K562 (cell line): ENCODE measurements at regions not wholly inside any gene's neighbourhood (a gene's known extent, or its start where the extent isn't known, plus 50 kb on each side); places are given as distances from the start of the nearest gene placed in this dataset.

Source experiments
- ATAC-seq: fragments of 200-7000 bp; cut with Tn5 transposase; 3 replicates; pipeline ENCODE4 v1.9.1; 2020; ENCODE audit warnings: moderate library complexity
- BruUV-seq: library from RNA; stranded (reverse); fragments of 400-500 nt; replicated peaks from 2 replicates; lab custom pipeline; 2021; lab: Mats Ljungman, UMichigan
- CTCF ChIA-PET: fragments of 300-600 bp; formaldehyde crosslinking; extraction: SDS; loops from one replicate; lab custom pipeline; 2021; ENCODE audit warnings: low intra/inter-chr PET ratio; lab: Yijun Ruan, JAX
- POLR2A ChIA-PET: fragments of 300-600, 350-650 bp; sonication (Branson Sonifier 250); formaldehyde crosslinking; extraction: SDS; loops from one replicate; lab custom pipeline; 2021; ENCODE audit warnings: antibody characterized with exemption, inconsistent platforms; lab: Yijun Ruan, JAX
- DNase-seq, 4 experiments: peaks; one replicate each; pipeline versions ENCODE4 v3.0.0 to v3.0.0-alpha.2; 2011 to 2018; ENCODE audit warnings: low spot score in 3 of 4, mixed read lengths in 3 of 4; ENCODE audit errors: extremely low read depth in 1 of 4
- FAIRE-seq: peaks from 2 replicates; lab custom pipeline; 2011; peaks lifted over from hg19 to GRCh38; lab: Jason Lieb, UNC
- H2AFZ ChIP-seq: 2 replicates; pipeline ENCODE4 v1.6.0; 2011; ENCODE audit warnings: low read depth, low read length, control low read depth, inconsistent platforms
- H3K27ac ChIP-seq: fragments of 200-600 bp; 3 replicates; pipeline ENCODE4 v1.8.0; 2011; ENCODE audit warnings: low read depth, mild to moderate bottlenecking, control low read depth, inconsistent platforms, low read length, moderate library complexity, mixed read lengths; ENCODE audit errors: extremely low read depth
- H3K27me3 ChIP-seq, 2 experiments: fragments of 300-600 bp in 1 of 2; 2 replicates in 1 of 2; 3 replicates in 1 of 2; pipeline versions ENCODE4 v1.6.0 to v1.8.0; 2011; ENCODE audit warnings: inconsistent platforms in 2 of 2, low read length in 2 of 2, mild to moderate bottlenecking in 1 of 2, mixed read lengths in 1 of 2, moderate library complexity in 1 of 2; ENCODE audit not compliant: control insufficient read depth in 2 of 2, insufficient read depth in 2 of 2
- H3K36me3 ChIP-seq: fragments of 300-600 bp; 3 replicates; pipeline ENCODE4 v1.8.0; 2011; ENCODE audit warnings: mild to moderate bottlenecking, low read length, inconsistent platforms; ENCODE audit not compliant: control insufficient read depth, insufficient read depth
- H3K4me1 ChIP-seq, 2 experiments: fragments of 200-600 bp in 1 of 2; replicated peaks in 1 of 2; 2 replicates in 1 of 2; 3 replicates in 1 of 2; pipeline versions ENCODE4 v1.5.1 to v1.8.0; 2011; ENCODE audit warnings: inconsistent platforms in 2 of 2, low read length in 2 of 2, mild to moderate bottlenecking in 1 of 2, mixed read lengths in 1 of 2, moderate library complexity in 1 of 2; ENCODE audit not compliant: control insufficient read depth in 2 of 2, insufficient read depth in 2 of 2
- H3K4me2 ChIP-seq: 2 replicates; pipeline ENCODE4 v1.6.1; 2011; ENCODE audit warnings: low read length, control low read depth, inconsistent platforms, mixed read lengths; ENCODE audit not compliant: insufficient read depth
- H3K4me3 ChIP-seq: fragments of 200-600 bp; sonication (generic), shearing (Covaris generic); 2 replicates; pipeline ENCODE4 v1.5.1; 2016; ENCODE audit warnings: control low read depth, inconsistent platforms
- H3K79me2 ChIP-seq: fragments of 200-600 bp; 3 replicates; pipeline ENCODE4 v1.8.0; 2011; ENCODE audit warnings: low read length, inconsistent platforms; ENCODE audit not compliant: control insufficient read depth, insufficient read depth
- H3K9ac ChIP-seq, 2 experiments: 2 replicates each; pipeline versions ENCODE4 v1.6.0 to v1.6.1; 2011; ENCODE audit warnings: low read depth in 2 of 2, low read length in 2 of 2, control low read depth in 1 of 2, inconsistent platforms in 1 of 2, mild to moderate bottlenecking in 1 of 2, mixed read lengths in 1 of 2; ENCODE audit not compliant: insufficient read depth in 1 of 2
- H3K9me1 ChIP-seq: one replicate; pipeline ENCODE4 v1.6.0; 2011; ENCODE audit warnings: inconsistent platforms, mild to moderate bottlenecking, low read length, moderate library complexity; ENCODE audit not compliant: control insufficient read depth, insufficient read depth
- H3K9me3 ChIP-seq: replicated peaks from 2 replicates; pipeline ENCODE4 v1.5.1; 2011; ENCODE audit warnings: low read depth, low read length, inconsistent platforms; ENCODE audit not compliant: control insufficient read depth, insufficient read depth
- H4K20me1 ChIP-seq: replicated peaks from 2 replicates; pipeline ENCODE4 v1.6.1; 2011; ENCODE audit warnings: low read length, inconsistent platforms, mixed read lengths; ENCODE audit not compliant: control insufficient read depth, insufficient read depth
- ARNT ChIP-seq, 2 experiments: fragments of 450-650 bp; IDR thresholded peaks; 2 replicates each; pipeline ENCODE4 v1.6.1; 2016; ENCODE audit warnings: mild to moderate bottlenecking in 1 of 2
- BDP1 ChIP-seq: IDR thresholded peaks from 3 replicates; pipeline ENCODE4 v1.6.1; 2011; ENCODE audit not compliant: insufficient read length, insufficient read depth
- CHD4 ChIP-seq: fragments of 200-600 bp; sonication (generic); IDR thresholded peaks from 3 replicates; pipeline ENCODE4 v1.6.1; 2012; ENCODE audit warnings: low read depth, mild to moderate bottlenecking, mixed read lengths, low read length, inconsistent platforms; ENCODE audit not compliant: insufficient read depth, insufficient replicate concordance, poor library complexity, severe bottlenecking
- EP300 ChIP-seq: IDR thresholded peaks from 2 replicates; pipeline ENCODE4 v1.6.1; 2012; ENCODE audit warnings: low read length, improper control_type of control experiment
- JUND ChIP-seq, 2 experiments: IDR thresholded peaks; 2 replicates in 1 of 2; 3 replicates in 1 of 2; pipeline ENCODE4 v1.6.1; 2011; ENCODE audit warnings: borderline replicate concordance in 2 of 2, low read depth in 2 of 2, low read length in 2 of 2, improper control_type of control experiment in 1 of 2, missing biosample characterization in 1 of 2, missing genetic modification characterization in 1 of 2, missing genetic modification reagents in 1 of 2
- KAT7 ChIP-seq: sonication (generic); formaldehyde crosslinking; IDR thresholded peaks from 2 replicates; pipeline ENCODE4 v1.8.0; 2022; ENCODE audit warnings: missing genetic modification reagents, mild to moderate bottlenecking, borderline replicate concordance
- KAT8 ChIP-seq: fragments of 450-650 bp; IDR thresholded peaks from 2 replicates; pipeline ENCODE4 v1.6.1; 2016; ENCODE audit warnings: low read depth, mild to moderate bottlenecking
- NR1H2 ChIP-seq: sonication (generic); formaldehyde crosslinking; IDR thresholded peaks from 2 replicates; pipeline ENCODE4 v1.4.0; 2020; ENCODE audit warnings: mild to moderate bottlenecking, missing genetic modification reagents
- POLR3G ChIP-seq: IDR thresholded peaks from 2 replicates; pipeline ENCODE4 v1.6.1; 2011; ENCODE audit not compliant: insufficient read length, insufficient replicate concordance; ENCODE audit errors: extremely low read depth
- SAFB ChIP-seq: fragments of 200-400 bp; formaldehyde crosslinking; IDR thresholded peaks from 2 replicates; pipeline ENCODE4 v1.6.1; 2017; ENCODE audit warnings: low read depth, low read length, borderline replicate concordance
- ZNF778 ChIP-seq: fragments of 450-650 bp; formaldehyde crosslinking; IDR thresholded peaks from 2 replicates; pipeline ENCODE4 v1.4.0; 2020; ENCODE audit warnings: mild to moderate bottlenecking, moderate library complexity
- WGBS: fragments of 100-300 bp; shearing (Covaris generic); methylation state at CpG from one replicate; pipeline ENCODE4 v1.1.6; 2016; ENCODE audit warnings: low coverage, mixed read lengths; ENCODE audit not compliant: insufficient coverage; ENCODE audit errors: missing lambda C conversion rate; 5-methylcytosine and 5-hydroxymethylcytosine counted together
- in situ Hi-C: fragments of 300-500 bp; cut with MboI; formaldehyde crosslinking; loops from 4 replicates; pipeline ENCODE4 v1.15.0; 2018; ENCODE audit warnings: inconsistent platforms, mixed read lengths
- intact Hi-C: fragments of 100-400 bp; cut with micrococcal nuclease; formaldehyde crosslinking; loops from 2 replicates; pipeline ENCODE4 v1.14.2; 2022
- TF ChIP-seq, protein P1 (sequence below): IDR thresholded peaks from 2 replicates; pipeline ENCODE4 v1.6.1; 2014; ENCODE audit warnings: antibody characterized with exemption
- TF ChIP-seq, protein P2 (sequence below): fragments of 450-650 bp; formaldehyde crosslinking; IDR thresholded peaks from 2 replicates; pipeline ENCODE4 v1.4.0; 2020; ENCODE audit warnings: mild to moderate bottlenecking, mixed read lengths
- TF ChIP-seq, protein P3 (sequence below): fragments of 450-650 bp; formaldehyde crosslinking; IDR thresholded peaks from 2 replicates; pipeline ENCODE4 v1.4.0; 2020; ENCODE audit warnings: mild to moderate bottlenecking, moderate library complexity
- TF ChIP-seq, protein P4 (sequence below): sonication (generic); IDR thresholded peaks from 2 replicates; pipeline ENCODE4 v1.6.1; 2016
- TF ChIP-seq, protein P5 (sequence below): fragments of 200-400 bp; formaldehyde crosslinking; IDR thresholded peaks from 2 replicates; pipeline ENCODE4 v1.6.1; 2017; ENCODE audit warnings: mild to moderate bottlenecking, low read depth, low read length, moderate library complexity

DNA sequence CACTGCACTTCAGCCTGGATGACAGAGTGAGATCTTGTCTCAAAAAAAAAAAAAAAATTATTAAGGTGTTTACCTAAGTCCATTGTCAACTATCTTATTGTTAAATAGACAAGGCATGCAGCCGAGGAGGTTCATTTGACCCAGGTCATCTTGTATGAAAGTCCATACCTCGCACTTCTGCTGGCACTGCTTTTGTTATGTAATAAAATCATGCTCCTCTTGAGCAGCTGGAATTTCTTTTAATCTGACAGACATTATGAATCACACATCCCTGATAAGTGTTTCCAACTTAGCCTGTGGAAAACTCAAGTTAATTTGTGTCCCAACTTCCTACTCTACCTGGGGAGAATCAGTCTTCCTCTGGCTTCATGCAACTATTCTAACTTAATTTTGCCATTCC is 315.6 kb upstream of the KLF4 start:
- Histone ChIP-seq H3K27me3 (peaks cover 4 to 17% of the 10 kb centered on the region in 2 experiments; a peak in 3 of 5 replicates), H3K4me3 (no peak overlapping the region), H3K27ac (no peak overlapping the region), H3K36me3 (no peaks in the 10 kb centered on the region), H3K79me2 (no peaks in the 10 kb centered on the region), H3K9me3 (no peaks in the 10 kb centered on the region), H4K20me1 (no peaks in the 10 kb centered on the region), H3K9me1 (no peaks in the 10 kb centered on the region), H3K4me1 (no peaks in the 10 kb centered on the region), H2AFZ (no peak overlapping the region), H3K4me2 (no peak overlapping the region), H3K9ac (no peak overlapping the region)
- DNase-seq (no peak), ATAC-seq (no peak), FAIRE-seq (no peak)
- BruUV-seq, result no TSS peak
- WGBS, result 0% methylated on average over 2 of the region's 2 CpGs
- ChIA-PET POLR2A (no interaction called here), CTCF (no interaction called here)
- in situ Hi-C loops (no loop called here), intact Hi-C loops (no loop called here)
- TF ChIP-seq NR1H2 (CRISPR knock-in tag), result no peak
- TF ChIP-seq, protein P1, sequence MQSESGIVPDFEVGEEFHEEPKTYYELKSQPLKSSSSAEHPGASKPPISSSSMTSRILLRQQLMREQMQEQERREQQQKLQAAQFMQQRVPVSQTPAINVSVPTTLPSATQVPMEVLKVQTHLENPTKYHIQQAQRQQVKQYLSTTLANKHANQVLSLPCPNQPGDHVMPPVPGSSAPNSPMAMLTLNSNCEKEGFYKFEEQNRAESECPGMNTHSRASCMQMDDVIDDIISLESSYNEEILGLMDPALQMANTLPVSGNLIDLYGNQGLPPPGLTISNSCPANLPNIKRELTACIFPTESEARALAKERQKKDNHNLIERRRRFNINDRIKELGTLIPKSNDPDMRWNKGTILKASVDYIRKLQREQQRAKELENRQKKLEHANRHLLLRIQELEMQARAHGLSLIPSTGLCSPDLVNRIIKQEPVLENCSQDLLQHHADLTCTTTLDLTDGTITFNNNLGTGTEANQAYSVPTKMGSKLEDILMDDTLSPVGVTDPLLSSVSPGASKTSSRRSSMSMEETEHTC, result no peak
- no peak for TF ChIP-seq POLR3G
- TF ChIP-seq JUND (IDR thresholded peaks at IDR 0.05; ENCODE audit: borderline replicate concordance, low read depth, low read length), result no peak
- TF ChIP-seq JUND (tag; IDR thresholded peaks at IDR 0.05; ENCODE audit: borderline replicate concordance, low read depth, low read length), result no peak
- TF ChIP-seq EP300, result no peak
- no peak for TF ChIP-seq ZNF778
- no peak for TF ChIP-seq KAT7 (CRISPR knock-in tag)
- TF ChIP-seq, protein P2, sequence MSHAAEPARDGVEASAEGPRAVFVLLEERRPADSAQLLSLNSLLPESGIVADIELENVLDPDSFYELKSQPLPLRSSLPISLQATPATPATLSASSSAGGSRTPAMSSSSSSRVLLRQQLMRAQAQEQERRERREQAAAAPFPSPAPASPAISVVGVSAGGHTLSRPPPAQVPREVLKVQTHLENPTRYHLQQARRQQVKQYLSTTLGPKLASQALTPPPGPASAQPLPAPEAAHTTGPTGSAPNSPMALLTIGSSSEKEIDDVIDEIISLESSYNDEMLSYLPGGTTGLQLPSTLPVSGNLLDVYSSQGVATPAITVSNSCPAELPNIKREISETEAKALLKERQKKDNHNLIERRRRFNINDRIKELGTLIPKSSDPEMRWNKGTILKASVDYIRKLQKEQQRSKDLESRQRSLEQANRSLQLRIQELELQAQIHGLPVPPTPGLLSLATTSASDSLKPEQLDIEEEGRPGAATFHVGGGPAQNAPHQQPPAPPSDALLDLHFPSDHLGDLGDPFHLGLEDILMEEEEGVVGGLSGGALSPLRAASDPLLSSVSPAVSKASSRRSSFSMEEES (CRISPR knock-in tag), result no peak
- TF ChIP-seq, protein P3, sequence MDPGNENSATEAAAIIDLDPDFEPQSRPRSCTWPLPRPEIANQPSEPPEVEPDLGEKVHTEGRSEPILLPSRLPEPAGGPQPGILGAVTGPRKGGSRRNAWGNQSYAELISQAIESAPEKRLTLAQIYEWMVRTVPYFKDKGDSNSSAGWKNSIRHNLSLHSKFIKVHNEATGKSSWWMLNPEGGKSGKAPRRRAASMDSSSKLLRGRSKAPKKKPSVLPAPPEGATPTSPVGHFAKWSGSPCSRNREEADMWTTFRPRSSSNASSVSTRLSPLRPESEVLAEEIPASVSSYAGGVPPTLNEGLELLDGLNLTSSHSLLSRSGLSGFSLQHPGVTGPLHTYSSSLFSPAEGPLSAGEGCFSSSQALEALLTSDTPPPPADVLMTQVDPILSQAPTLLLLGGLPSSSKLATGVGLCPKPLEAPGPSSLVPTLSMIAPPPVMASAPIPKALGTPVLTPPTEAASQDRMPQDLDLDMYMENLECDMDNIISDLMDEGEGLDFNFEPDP (CRISPR knock-in tag), result no peak
- TF ChIP-seq, protein P4, sequence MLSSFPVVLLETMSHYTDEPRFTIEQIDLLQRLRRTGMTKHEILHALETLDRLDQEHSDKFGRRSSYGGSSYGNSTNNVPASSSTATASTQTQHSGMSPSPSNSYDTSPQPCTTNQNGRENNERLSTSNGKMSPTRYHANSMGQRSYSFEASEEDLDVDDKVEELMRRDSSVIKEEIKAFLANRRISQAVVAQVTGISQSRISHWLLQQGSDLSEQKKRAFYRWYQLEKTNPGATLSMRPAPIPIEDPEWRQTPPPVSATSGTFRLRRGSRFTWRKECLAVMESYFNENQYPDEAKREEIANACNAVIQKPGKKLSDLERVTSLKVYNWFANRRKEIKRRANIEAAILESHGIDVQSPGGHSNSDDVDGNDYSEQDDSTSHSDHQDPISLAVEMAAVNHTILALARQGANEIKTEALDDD, result no peak
- TF ChIP-seq KAT8, result no peak
- TF ChIP-seq CHD4, result no peak
- no peak for TF ChIP-seq BDP1
- no peak for TF ChIP-seq SAFB
- TF ChIP-seq, protein P5, sequence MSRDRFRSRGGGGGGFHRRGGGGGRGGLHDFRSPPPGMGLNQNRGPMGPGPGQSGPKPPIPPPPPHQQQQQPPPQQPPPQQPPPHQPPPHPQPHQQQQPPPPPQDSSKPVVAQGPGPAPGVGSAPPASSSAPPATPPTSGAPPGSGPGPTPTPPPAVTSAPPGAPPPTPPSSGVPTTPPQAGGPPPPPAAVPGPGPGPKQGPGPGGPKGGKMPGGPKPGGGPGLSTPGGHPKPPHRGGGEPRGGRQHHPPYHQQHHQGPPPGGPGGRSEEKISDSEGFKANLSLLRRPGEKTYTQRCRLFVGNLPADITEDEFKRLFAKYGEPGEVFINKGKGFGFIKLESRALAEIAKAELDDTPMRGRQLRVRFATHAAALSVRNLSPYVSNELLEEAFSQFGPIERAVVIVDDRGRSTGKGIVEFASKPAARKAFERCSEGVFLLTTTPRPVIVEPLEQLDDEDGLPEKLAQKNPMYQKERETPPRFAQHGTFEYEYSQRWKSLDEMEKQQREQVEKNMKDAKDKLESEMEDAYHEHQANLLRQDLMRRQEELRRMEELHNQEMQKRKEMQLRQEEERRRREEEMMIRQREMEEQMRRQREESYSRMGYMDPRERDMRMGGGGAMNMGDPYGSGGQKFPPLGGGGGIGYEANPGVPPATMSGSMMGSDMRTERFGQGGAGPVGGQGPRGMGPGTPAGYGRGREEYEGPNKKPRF, result no peak
- TF ChIP-seq ARNT (IDR thresholded peaks at IDR 0.05), result no peak
